MM.1S (cell line): ENCODE measurements at regions not wholly inside any gene's neighbourhood (a gene's known extent, or its start where the extent isn't known, plus 50 kb on each side); places are given as distances from the start of the nearest gene placed in this dataset.

Source experiments
- EZH2 ChIP-seq: fragments of 300-600 bp; sonication (generic); optimal IDR thresholded peaks from 2 replicates; pipeline ENCODE3; 2017; ENCODE audit warnings: low read depth, mild to moderate bottlenecking, antibody characterized with exemption, low read length, mixed read lengths
- EZH2phosphoT487 ChIP-seq: fragments of 300-600 bp; sonication (generic); IDR thresholded peaks from 2 replicates; pipeline ENCODE4 v1.6.1; 2018; ENCODE audit warnings: antibody characterized with exemption, low read length
- TF ChIP-seq, protein P1 (sequence below): fragments of 300-600 bp; sonication (generic); IDR thresholded peaks from 2 replicates; pipeline ENCODE4 v1.5.1; 2016; ENCODE audit warnings: antibody characterized with exemption, low read length, mixed read lengths

DNA sequence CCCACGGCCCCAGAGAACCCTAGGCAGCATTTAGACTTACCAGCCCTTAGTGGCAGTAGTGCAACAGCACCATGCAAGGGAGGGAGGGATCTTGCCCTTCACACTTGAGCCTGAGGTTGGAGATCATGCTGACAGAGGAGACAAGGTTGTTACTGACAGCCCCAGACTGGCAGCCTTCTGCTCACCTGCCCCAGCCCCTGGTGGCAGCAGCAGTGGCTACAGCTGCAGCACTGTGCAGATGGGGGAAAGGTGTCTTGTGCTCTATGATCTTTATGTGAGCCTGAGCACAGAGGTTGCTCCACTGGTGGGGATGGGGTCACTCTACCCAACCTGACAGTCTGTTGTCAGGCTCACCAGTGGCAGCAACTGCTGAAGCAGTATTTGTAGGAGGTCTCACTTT is 501.2 kb upstream of the LRRTM4 start:
- no peak for TF ChIP-seq EZH2
- TF ChIP-seq, protein P1, sequence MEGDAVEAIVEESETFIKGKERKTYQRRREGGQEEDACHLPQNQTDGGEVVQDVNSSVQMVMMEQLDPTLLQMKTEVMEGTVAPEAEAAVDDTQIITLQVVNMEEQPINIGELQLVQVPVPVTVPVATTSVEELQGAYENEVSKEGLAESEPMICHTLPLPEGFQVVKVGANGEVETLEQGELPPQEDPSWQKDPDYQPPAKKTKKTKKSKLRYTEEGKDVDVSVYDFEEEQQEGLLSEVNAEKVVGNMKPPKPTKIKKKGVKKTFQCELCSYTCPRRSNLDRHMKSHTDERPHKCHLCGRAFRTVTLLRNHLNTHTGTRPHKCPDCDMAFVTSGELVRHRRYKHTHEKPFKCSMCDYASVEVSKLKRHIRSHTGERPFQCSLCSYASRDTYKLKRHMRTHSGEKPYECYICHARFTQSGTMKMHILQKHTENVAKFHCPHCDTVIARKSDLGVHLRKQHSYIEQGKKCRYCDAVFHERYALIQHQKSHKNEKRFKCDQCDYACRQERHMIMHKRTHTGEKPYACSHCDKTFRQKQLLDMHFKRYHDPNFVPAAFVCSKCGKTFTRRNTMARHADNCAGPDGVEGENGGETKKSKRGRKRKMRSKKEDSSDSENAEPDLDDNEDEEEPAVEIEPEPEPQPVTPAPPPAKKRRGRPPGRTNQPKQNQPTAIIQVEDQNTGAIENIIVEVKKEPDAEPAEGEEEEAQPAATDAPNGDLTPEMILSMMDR = no peak
- no peak for TF ChIP-seq EZH2phosphoT487
